HL-60 (cell line): ENCODE measurements at regions not wholly inside any gene's neighbourhood (a gene's known extent, or its start where the extent isn't known, plus 50 kb on each side); places are given as distances from the start of the nearest gene placed in this dataset.

Source experiments
- POLR2AphosphoS5 ChIP-seq: IDR thresholded peaks from 2 replicates; pipeline ENCODE4 v1.6.1; 2012; ENCODE audit warnings: low read depth
- TF ChIP-seq, protein P1 (sequence below): IDR thresholded peaks from one replicate; pipeline ENCODE4 v1.5.1; 2011; ENCODE audit warnings: low read length, control low read depth, inconsistent platforms; ENCODE audit not compliant: insufficient read depth
- TF ChIP-seq, protein P2 (sequence below): IDR thresholded peaks from 2 replicates; pipeline ENCODE4 v1.6.1; 2012; ENCODE audit warnings: low read depth; ENCODE audit not compliant: insufficient replicate concordance

DNA sequence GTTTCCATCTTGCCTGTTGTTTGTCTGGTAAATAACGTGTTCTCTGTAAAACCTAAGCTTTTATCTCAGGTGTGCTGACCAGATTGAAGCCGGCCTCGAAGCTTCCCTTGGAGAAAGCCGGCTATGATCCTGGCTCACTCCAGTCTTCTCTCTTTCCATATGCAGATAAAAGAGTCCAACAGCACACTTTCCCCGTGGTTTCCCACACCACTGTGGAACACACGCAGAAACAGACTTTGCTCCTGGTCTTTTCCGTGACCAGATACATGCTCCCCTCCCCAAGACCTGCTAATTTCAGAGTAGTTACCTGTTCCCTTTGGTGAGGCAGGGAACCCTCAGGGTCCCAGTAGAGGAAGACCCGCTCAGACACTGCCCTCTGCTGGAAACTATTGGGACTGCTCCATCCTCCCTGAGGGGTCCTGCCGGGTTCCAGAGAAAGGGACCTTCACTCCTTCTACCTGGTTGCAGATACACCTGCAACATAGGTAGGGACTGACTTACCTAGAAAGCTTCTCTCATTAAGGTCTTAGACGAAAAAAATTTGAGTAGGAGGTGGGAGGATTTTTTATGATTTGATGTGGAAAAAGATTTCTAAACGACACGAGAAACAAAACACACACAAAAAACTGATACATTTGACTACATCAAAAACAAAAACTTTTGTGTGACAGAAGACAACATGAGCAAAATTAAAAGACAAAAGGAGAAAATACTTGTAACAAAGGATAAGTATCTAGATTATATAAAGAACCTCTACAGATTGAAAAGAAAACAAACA is 415.4 kb upstream of the CCDC196 start:
- TF ChIP-seq, protein P1, sequence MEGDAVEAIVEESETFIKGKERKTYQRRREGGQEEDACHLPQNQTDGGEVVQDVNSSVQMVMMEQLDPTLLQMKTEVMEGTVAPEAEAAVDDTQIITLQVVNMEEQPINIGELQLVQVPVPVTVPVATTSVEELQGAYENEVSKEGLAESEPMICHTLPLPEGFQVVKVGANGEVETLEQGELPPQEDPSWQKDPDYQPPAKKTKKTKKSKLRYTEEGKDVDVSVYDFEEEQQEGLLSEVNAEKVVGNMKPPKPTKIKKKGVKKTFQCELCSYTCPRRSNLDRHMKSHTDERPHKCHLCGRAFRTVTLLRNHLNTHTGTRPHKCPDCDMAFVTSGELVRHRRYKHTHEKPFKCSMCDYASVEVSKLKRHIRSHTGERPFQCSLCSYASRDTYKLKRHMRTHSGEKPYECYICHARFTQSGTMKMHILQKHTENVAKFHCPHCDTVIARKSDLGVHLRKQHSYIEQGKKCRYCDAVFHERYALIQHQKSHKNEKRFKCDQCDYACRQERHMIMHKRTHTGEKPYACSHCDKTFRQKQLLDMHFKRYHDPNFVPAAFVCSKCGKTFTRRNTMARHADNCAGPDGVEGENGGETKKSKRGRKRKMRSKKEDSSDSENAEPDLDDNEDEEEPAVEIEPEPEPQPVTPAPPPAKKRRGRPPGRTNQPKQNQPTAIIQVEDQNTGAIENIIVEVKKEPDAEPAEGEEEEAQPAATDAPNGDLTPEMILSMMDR: peak; percentile 19
- no peak for TF ChIP-seq POLR2AphosphoS5
- TF ChIP-seq, protein P2, sequence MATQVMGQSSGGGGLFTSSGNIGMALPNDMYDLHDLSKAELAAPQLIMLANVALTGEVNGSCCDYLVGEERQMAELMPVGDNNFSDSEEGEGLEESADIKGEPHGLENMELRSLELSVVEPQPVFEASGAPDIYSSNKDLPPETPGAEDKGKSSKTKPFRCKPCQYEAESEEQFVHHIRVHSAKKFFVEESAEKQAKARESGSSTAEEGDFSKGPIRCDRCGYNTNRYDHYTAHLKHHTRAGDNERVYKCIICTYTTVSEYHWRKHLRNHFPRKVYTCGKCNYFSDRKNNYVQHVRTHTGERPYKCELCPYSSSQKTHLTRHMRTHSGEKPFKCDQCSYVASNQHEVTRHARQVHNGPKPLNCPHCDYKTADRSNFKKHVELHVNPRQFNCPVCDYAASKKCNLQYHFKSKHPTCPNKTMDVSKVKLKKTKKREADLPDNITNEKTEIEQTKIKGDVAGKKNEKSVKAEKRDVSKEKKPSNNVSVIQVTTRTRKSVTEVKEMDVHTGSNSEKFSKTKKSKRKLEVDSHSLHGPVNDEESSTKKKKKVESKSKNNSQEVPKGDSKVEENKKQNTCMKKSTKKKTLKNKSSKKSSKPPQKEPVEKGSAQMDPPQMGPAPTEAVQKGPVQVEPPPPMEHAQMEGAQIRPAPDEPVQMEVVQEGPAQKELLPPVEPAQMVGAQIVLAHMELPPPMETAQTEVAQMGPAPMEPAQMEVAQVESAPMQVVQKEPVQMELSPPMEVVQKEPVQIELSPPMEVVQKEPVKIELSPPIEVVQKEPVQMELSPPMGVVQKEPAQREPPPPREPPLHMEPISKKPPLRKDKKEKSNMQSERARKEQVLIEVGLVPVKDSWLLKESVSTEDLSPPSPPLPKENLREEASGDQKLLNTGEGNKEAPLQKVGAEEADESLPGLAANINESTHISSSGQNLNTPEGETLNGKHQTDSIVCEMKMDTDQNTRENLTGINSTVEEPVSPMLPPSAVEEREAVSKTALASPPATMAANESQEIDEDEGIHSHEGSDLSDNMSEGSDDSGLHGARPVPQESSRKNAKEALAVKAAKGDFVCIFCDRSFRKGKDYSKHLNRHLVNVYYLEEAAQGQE: no peak
